ENCODE measurements at regions not wholly inside any gene's neighbourhood (a gene's known extent, or its start where the extent isn't known, plus 50 kb on each side); places are given as distances from the start of the nearest gene placed in this dataset.

GRCh38 chr5:159456261-159456660 lies 126.0 kb upstream of the IL12B start:
- no peak overlapping the region for H3K4me2 ChIP-seq (ENCODE audit: insufficient read depth, low read length)
- FAIRE-seq = no peak
- H3K27me3 ChIP-seq (ENCODE audit: control insufficient read depth in 2 of 2, insufficient read depth in 2 of 2, low read length in 2 of 2) = no peaks in the 10 kb centered on the region
- H4K20me1 ChIP-seq (replicated peaks; ENCODE audit: control insufficient read depth, extremely low read depth, insufficient read depth, low read length) = no peaks in the 10 kb centered on the region
- POLR2A ChIA-PET = no interaction called here
- BruUV-seq (replicated peaks) = no TSS peak
- H3K4me3 ChIP-seq (replicated peaks in 1 of 3; ENCODE audit: insufficient read depth in 1 of 3, low read depth in 1 of 3, low read length in 3 of 3) = no peak overlapping the region
- no peak overlapping the region for H3K27ac ChIP-seq (ENCODE audit: insufficient read depth, low read depth, low read length)
- dilution Hi-C loops (cut with MboI; ENCODE audit: extremely low pct_ligation_motif_present, low sequenced_read_pairs) (no loop called here), intact Hi-C loops (cut with micrococcal nuclease) (no loop called here)
- TF ChIP-seq JUN (IDR thresholded peaks at IDR 0.05; ENCODE audit: borderline replicate concordance, insufficient read depth, insufficient read length, low read depth) (no peak), MYC (IDR thresholded peaks at IDR 0.05; ENCODE audit: low read depth, low read length) (no peak), POLR2AphosphoS5 (IDR thresholded peaks at IDR 0.05; ENCODE audit: insufficient read depth, low read depth, low read length) (no peak), GATA2 (IDR thresholded peaks at IDR 0.05; ENCODE audit: insufficient read depth, insufficient read length, low read depth, low read length) (no peak), FOS (IDR thresholded peaks at IDR 0.05; ENCODE audit: borderline replicate concordance, insufficient read depth, low read length) (no peak), EZH2 (IDR thresholded peaks at IDR 0.05; ENCODE audit: borderline replicate concordance, low read depth, low read length, severe bottlenecking) (no peak)
- TF ChIP-seq, protein P1, sequence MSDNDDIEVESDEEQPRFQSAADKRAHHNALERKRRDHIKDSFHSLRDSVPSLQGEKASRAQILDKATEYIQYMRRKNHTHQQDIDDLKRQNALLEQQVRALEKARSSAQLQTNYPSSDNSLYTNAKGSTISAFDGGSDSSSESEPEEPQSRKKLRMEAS (IDR thresholded peaks at IDR 0.05; ENCODE audit: insufficient read depth, insufficient read length) = no peak
- no peak overlapping the region for H2AFZ ChIP-seq (ENCODE audit: low read depth, low read length)
- no peaks in the 10 kb centered on the region for H3K36me3 ChIP-seq (ENCODE audit: control insufficient read depth in 2 of 2, extremely low read depth in 1 of 2, insufficient read depth in 2 of 2, low read length in 2 of 2)
- H3K9ac ChIP-seq (replicated peaks; ENCODE audit: extremely low read depth, insufficient read depth, low read length) = no peak overlapping the region
- DNase-seq (ENCODE audit: low read depth, low spot score) = no peak
- no peaks in the 10 kb centered on the region for H3K9me3 ChIP-seq (replicated peaks; ENCODE audit: control insufficient read depth, insufficient read depth, low read length)
- CTCF ChIA-PET = no interaction called here
- H3K9me1 ChIP-seq (replicated peaks; ENCODE audit: control insufficient read depth, extremely low read depth, insufficient read depth, low read length) = no peaks in the 10 kb centered on the region
- no peaks in the 10 kb centered on the region for H3K79me2 ChIP-seq (ENCODE audit: control insufficient read depth, insufficient read depth, low read length)
- no peaks in the 10 kb centered on the region for H3K4me1 ChIP-seq (ENCODE audit: control insufficient read depth, extremely low read depth, insufficient read depth, low read length)

- H3K9ac ChIP-seq (replicated peaks; ENCODE audit: extremely low read depth, insufficient read depth, low read length) = no peak overlapping the region
- H3K4me3 ChIP-seq (replicated peaks in 1 of 3; ENCODE audit: insufficient read depth in 1 of 3, low read depth in 1 of 3, low read length in 3 of 3) = no peak overlapping the region
- H3K4me1 ChIP-seq (ENCODE audit: control insufficient read depth, extremely low read depth, insufficient read depth, low read length) = no peaks in the 10 kb centered on the region
- ChIA-PET CTCF (interaction anchor here (0.5 kb wide), 1 partner anchor 294 kb away, joined by 3 read pairs; no protein-coding TSS in a partner anchor), POLR2A (no interaction called here)
- no peak for DNase-seq (ENCODE audit: low read depth, low spot score)
- no peaks in the 10 kb centered on the region for H3K79me2 ChIP-seq (ENCODE audit: control insufficient read depth, insufficient read depth, low read length)
- H3K9me1 ChIP-seq (replicated peaks; ENCODE audit: control insufficient read depth, extremely low read depth, insufficient read depth, low read length) = no peaks in the 10 kb centered on the region
- H2AFZ ChIP-seq (ENCODE audit: low read depth, low read length) = no peak overlapping the region
- H3K36me3 ChIP-seq (ENCODE audit: control insufficient read depth in 2 of 2, extremely low read depth in 1 of 2, insufficient read depth in 2 of 2, low read length in 2 of 2) = no peaks in the 10 kb centered on the region
- dilution Hi-C loops (cut with MboI; ENCODE audit: extremely low pct_ligation_motif_present, low sequenced_read_pairs) = no loop called here
- no peaks in the 10 kb centered on the region for H3K9me3 ChIP-seq (replicated peaks; ENCODE audit: control insufficient read depth, insufficient read depth, low read length)
- TF ChIP-seq, protein P1 (IDR thresholded peaks at IDR 0.05; ENCODE audit: insufficient read depth, insufficient read length) = no peak
- TF ChIP-seq POLR2A (IDR thresholded peaks at IDR 0.05; ENCODE audit: low read depth, low read length) (no peak), GATA2 (IDR thresholded peaks at IDR 0.05; ENCODE audit: insufficient read depth, insufficient read length, low read depth, low read length) (no peak), CTCF (IDR thresholded peaks at IDR 0.05; ENCODE audit: extremely low read depth in 1 of 2, insufficient read depth in 1 of 2, low read depth in 1 of 2, low read length in 2 of 2) (no peak), POLR2AphosphoS5 (IDR thresholded peaks at IDR 0.05; ENCODE audit: insufficient read depth, low read depth, low read length) (no peak), JUN (IDR thresholded peaks at IDR 0.05; ENCODE audit: borderline replicate concordance, insufficient read depth, insufficient read length, low read depth) (no peak), EZH2 (IDR thresholded peaks at IDR 0.05; ENCODE audit: borderline replicate concordance, low read depth, low read length, severe bottlenecking) (no peak), MYC (IDR thresholded peaks at IDR 0.05; ENCODE audit: low read depth, low read length) (no peak), FOS (IDR thresholded peaks at IDR 0.05; ENCODE audit: borderline replicate concordance, insufficient read depth, low read length) (no peak)
- no peak overlapping the region for H3K4me2 ChIP-seq (ENCODE audit: insufficient read depth, low read length)
- intact Hi-C loops (cut with micrococcal nuclease) = no loop called here
- H3K27me3 ChIP-seq (ENCODE audit: control insufficient read depth in 2 of 2, insufficient read depth in 2 of 2, low read length in 2 of 2) = no peaks in the 10 kb centered on the region
- H4K20me1 ChIP-seq (replicated peaks; ENCODE audit: control insufficient read depth, extremely low read depth, insufficient read depth, low read length) = no peaks in the 10 kb centered on the region
- FAIRE-seq = no peak
- H3K27ac ChIP-seq (ENCODE audit: insufficient read depth, low read depth, low read length) = no peak overlapping the region
- no TSS peak for BruUV-seq (replicated peaks)
Measured at GRCh38 chr5:159456722-159457465, 126.6 kb upstream of the IL12B start.
